ENCODE measurements at regions not wholly inside any gene's neighbourhood (a gene's known extent, or its start where the extent isn't known, plus 50 kb on each side); places are given as distances from the start of the nearest gene placed in this dataset.

DNA sequence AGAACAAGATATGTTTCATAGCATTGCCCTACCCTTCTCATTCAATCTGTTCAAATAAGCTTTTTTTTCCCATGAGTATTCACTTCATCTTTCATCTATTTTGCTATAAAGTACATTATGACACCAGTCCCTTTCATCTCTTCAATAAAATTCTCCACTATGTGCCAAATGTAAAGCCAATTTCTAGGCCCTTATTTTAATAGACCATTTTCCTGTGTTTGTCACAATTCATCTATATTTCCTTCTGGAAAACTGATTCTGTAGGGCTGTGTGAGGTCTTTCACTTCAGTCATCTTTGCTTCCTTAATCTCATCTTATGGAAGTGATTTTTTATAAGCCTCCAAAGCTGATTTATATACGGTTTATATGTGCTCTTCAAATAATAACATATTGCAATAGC, 992.4 kb upstream of the EYS start:
- 50 to 66% (median 58%) methylated on average over 1 of the region's 1 CpG for WGBS, 4 donors
- no peaks in the 10 kb centered on the region for H3K4me1 ChIP-seq (replicated peaks in 1 of 2)
- H3K27ac ChIP-seq = no peak overlapping the region
- intact Hi-C loops (cut with DNase I) = no loop called here
- no peaks in the 10 kb centered on the region for H3K36me3 ChIP-seq (replicated peaks in 1 of 2)
- DNase-seq = no peak
- H3K27me3 ChIP-seq = no peaks in the 10 kb centered on the region
- H3K4me3 ChIP-seq = no peak overlapping the region
- H3K9me3 ChIP-seq (replicated peaks in 1 of 3) = no peaks in the 10 kb centered on the region
- no peak for TF ChIP-seq POLR2A (IDR thresholded peaks at IDR 0.05)
- TF ChIP-seq, protein P1, sequence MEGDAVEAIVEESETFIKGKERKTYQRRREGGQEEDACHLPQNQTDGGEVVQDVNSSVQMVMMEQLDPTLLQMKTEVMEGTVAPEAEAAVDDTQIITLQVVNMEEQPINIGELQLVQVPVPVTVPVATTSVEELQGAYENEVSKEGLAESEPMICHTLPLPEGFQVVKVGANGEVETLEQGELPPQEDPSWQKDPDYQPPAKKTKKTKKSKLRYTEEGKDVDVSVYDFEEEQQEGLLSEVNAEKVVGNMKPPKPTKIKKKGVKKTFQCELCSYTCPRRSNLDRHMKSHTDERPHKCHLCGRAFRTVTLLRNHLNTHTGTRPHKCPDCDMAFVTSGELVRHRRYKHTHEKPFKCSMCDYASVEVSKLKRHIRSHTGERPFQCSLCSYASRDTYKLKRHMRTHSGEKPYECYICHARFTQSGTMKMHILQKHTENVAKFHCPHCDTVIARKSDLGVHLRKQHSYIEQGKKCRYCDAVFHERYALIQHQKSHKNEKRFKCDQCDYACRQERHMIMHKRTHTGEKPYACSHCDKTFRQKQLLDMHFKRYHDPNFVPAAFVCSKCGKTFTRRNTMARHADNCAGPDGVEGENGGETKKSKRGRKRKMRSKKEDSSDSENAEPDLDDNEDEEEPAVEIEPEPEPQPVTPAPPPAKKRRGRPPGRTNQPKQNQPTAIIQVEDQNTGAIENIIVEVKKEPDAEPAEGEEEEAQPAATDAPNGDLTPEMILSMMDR (IDR thresholded peaks at IDR 0.05) = no peak

DNA sequence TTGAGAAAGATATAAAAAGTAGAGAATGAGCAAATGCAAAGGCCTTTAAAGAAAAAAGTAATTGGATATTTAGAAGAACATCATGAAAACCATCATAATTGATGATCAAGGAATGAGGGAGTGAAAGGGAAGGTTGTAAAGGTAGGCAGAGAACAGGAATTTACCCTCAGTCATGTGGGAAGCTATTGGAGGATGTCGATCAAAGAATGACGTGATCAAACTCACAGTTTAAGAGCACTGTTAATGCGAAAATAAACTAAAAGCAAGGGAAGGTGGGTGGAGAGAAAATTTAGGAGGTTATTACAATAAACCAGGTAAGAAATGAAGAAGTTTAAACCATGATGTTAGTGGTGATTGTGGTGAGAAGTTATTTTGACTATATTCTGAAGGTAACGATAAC, 982.6 kb upstream of the EYS start:
- no peak for DNase-seq
- H3K4me1 ChIP-seq (replicated peaks in 1 of 2) = no peaks in the 10 kb centered on the region
- no peaks in the 10 kb centered on the region for H3K9me3 ChIP-seq (replicated peaks in 1 of 3)
- TF ChIP-seq POLR2A (IDR thresholded peaks at IDR 0.05) = no peak
- TF ChIP-seq, protein P1 (IDR thresholded peaks at IDR 0.05) = no peak
- H3K4me3 ChIP-seq = no peak overlapping the region
- H3K27me3 ChIP-seq = no peaks in the 10 kb centered on the region
- no peaks in the 10 kb centered on the region for H3K36me3 ChIP-seq (replicated peaks in 1 of 2)
- 83 to 90% (median 86%) methylated on average over 4 of the region's 4 CpGs for WGBS, 4 donors
- intact Hi-C loops (cut with DNase I) = no loop called here
- no peak overlapping the region for H3K27ac ChIP-seq

DNA sequence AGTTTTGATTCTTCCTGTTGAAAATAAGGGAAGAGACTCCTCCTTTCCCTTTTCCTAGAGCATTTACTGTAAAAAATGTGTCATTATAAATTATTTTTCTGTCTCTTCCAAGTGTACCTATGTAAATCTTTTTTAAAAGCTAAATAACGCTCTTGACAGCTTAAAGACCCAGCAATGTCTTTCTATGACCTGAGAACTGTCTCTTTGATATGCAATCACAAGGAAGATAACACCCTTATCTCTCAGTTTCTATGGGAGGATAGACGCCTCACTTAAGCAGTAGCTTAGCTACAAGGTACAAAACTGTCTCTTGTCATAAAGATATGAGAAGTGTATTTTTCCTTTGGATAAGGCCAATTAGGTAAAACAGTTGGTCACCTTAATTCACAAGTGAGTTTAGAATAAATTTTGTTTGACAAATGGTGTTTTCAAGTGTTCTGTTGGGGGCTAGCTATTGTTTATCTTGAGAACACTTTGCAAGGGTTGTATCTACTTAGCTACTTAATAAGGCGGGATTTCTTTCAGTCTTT, 980.6 kb upstream of the EYS start:
- intact Hi-C loops (cut with DNase I) = no loop called here
- TF ChIP-seq POLR2A (IDR thresholded peaks at IDR 0.05) = no peak
- TF ChIP-seq, protein P1 (IDR thresholded peaks at IDR 0.05) = no peak
- no peaks in the 10 kb centered on the region for H3K36me3 ChIP-seq (replicated peaks in 1 of 2)
- DNase-seq = no peak
- 36 to 49% (median 41%) methylated on average over 3 of the region's 3 CpGs for WGBS, 4 donors
- no peak overlapping the region for H3K4me3 ChIP-seq
- peaks cover 0 to under 1% (median 0%) of the 10 kb centered on the region in 3 donors for H3K9me3 ChIP-seq (replicated peaks in 1 of 3)
- H3K27me3 ChIP-seq = no peaks in the 10 kb centered on the region
- H3K27ac ChIP-seq = no peak overlapping the region
- no peaks in the 10 kb centered on the region for H3K4me1 ChIP-seq (replicated peaks in 1 of 2)

DNA sequence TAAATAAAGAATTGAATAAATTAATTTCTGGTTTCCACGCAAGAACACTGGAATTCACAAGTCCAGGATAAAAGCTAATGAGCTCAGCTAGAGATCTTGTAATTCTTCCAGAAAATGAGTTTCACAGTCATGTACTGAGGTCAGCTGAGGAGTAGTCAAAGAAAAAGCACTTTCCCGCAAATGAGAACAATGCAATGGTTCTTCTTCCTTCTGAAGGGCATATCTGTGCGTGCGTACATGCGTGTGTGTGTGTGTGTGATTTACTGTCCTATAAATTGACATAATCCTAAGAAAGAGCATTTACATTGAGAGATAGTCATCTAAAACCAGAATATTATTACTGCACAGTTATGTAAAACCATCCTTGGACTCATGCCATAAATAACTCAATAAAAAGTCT, 968.9 kb upstream of the EYS start:
- no peaks in the 10 kb centered on the region for H3K4me1 ChIP-seq (replicated peaks in 1 of 2)
- no peak overlapping the region for H3K4me3 ChIP-seq
- 62 to 76% (median 71%) methylated on average over 5 of the region's 5 CpGs for WGBS, 4 donors
- no peaks in the 10 kb centered on the region for H3K9me3 ChIP-seq (replicated peaks in 1 of 3)
- H3K27me3 ChIP-seq = no peaks in the 10 kb centered on the region
- TF ChIP-seq, protein P1 (IDR thresholded peaks at IDR 0.05) = no peak
- TF ChIP-seq POLR2A (IDR thresholded peaks at IDR 0.05) = no peak
- H3K27ac ChIP-seq = no peak overlapping the region
- intact Hi-C loops (cut with DNase I) = no loop called here
- no peak for DNase-seq
- H3K36me3 ChIP-seq (replicated peaks in 1 of 2) = no peaks in the 10 kb centered on the region
